ENCODE measurements at regions not wholly inside any gene's neighbourhood (a gene's known extent, or its start where the extent isn't known, plus 50 kb on each side); places are given as distances from the start of the nearest gene placed in this dataset.
"Not testable (repeated sequence)": the region's sequence is repeated elsewhere in the genome, so short reads cannot be mapped to it uniquely, and the experiment has no call there.

DNA sequence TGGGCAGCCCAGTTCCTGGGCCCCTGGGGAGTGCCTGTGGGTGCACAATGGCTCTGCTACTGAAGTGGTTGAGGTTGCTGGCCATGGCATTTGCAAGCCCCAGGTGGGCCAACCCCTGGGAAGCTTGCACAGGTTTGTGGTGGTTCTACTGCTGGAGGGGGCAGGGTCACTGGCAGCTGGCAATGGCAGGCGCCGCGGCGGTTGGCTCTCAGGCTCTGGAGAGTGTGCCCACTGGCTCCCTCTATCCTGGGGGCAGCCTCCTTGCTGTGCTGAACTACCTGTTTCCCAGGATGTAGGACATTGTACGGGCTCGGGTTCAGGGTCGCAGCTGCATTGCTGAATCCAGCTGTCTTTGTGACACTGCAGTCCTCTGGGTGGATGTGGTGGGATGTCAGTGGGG is 180.2 kb upstream of the HES1 start:
- no peak for DNase-seq (ENCODE audit: low read depth in 2 of 2)

- DNase-seq (ENCODE audit: low read depth in 2 of 2), result no peak
Measured at GRCh38 chr3:193959861-193960260, 176.1 kb upstream of the HES1 start.

DNA sequence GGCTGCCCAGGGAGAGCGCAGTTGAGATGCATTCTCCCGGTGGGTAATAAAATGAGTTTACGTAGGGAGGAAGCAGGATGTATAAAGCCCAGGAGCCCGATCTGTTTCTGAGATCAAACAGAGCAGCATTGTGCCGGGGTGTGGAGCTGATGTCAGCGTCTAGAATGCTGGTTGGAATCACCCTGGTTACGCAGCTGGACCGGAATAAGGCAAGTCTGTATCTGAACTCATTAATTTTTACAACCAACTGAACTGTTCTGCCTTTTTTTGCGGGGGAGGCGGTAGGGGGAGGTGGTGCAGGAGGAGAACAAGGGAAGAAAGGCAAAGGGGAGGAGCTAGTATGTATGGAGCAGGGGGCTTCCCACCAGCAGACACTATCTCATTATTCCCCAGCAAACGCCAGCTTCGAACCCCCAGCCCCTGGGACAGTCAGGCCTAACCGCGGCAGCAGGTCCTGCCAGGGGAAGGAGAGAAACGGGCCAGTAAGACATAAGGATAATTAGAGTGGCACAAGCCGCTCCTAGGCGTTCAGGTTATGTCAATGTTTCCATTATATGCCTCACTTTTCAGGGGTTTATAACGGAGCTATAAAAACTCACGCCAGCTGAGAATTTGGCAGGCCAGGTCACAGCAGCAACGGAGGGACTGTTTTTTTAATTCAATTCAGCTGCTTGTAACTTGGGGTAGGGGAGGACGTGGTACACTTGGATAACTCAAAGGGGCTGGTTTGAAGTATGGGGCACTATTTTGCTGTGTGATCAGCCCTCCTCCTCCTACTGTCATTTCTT is 175.3 kb upstream of the HES1 start:
- DNase-seq (ENCODE audit: low read depth in 2 of 2), result no peak

GRCh38 chr3:193962986-193963685 is 172.8 kb upstream of the HES1 start:
- DNase-seq (ENCODE audit: low read depth in 2 of 2), result no peak

DNA sequence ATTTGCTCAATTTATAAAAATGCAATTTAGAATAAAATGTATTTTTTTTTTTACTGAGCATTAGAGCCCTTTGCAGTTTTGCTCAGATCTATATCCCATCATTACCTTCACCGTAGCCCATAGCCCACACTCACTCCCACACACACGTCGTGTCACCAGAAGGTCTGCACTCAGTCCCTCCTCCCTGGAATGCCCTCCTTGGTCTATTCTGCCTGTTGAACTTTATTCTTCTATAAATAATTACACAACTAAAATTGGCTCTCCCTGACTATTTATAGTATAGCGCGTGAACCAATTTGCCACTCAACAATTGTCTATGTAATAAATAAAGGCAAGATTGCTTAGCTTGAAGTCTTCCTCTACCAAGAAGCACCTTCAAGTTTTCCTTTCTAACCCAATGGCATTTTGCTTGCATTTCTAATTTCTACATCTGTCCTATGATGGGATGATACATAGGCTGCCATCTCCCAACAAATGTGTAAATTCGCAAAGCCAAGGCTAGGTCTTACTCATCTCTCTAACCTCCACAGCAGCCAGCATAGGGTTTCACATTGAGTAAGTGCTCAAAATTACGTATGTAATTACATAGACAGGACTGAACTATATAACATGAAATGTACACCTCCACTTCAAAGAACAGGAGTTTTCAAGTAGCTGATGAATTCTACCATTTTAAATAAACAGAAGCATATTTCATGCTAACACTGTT is 172.0 kb upstream of the HES1 start:
- DNase-seq (ENCODE audit: low read depth in 2 of 2), result no peak

- DNase-seq (ENCODE audit: low read depth in 2 of 2), result no peak
Measured at GRCh38 chr3:193964517-193964880, 171.4 kb upstream of the HES1 start.

- DNase-seq (ENCODE audit: low read depth in 2 of 2), result no peak
Measured at GRCh38 chr3:193968380-193968974, 167.5 kb upstream of the HES1 start.

DNA sequence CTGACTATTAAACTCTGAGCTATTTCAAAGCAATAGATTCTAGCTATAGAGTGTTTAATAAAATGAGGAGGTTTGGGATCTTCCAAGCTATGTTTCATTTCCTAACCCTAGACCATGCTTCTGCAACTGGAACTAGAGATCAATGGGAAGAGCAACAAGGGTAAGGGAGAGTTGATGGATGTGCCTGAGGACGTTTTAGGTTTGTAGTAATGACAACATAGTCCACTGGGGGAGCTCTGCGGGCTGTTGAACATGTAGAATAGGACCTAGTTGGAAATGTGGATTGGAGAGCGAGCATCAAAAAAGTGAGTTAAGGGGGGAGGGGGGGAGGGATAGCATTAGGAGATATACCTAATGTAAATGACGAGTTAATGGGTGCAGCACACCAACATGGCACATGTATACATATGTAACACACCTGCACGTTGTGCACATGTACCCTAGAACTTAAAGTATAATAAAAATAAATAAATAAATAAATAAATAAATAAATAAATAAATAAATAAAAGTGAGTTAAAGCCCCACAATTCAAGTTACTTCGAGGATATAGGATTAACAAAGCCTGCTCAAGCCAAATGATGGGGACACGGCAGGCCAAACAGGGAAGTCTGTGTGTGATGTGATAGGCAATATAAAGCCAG is 165.7 kb upstream of the HES1 start:
- not testable (repeated sequence) for DNase-seq (ENCODE audit: low read depth in 2 of 2)

GRCh38 chr3:193970773-193971206 is 165.2 kb upstream of the HES1 start:
- DNase-seq (ENCODE audit: low read depth in 2 of 2), result no peak

DNA sequence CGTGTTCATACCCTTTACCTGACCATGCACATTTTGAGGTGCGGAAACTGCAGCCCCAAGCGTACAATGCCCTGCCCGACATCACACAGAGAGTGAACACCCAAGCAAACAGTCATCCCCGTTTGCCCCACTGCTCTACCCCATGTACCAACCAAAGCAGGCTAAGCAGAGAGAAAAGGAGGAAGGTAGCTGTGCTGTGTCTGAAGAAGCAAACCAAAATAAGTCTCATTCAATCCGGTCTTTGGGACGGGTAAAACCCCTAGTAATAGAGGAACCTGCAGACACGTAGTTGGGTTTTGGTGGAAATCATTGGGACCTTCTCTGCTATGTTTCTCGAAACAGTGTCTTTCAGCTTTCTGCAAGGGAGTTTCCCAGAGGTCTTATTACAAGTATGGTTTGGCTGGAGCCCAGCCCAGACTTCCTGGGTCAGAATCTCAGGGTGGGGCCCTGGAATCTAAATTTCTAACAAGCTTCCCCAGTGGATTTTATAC is 164.6 kb upstream of the HES1 start:
- DNase-seq (ENCODE audit: low read depth in 2 of 2), result no peak

DNA sequence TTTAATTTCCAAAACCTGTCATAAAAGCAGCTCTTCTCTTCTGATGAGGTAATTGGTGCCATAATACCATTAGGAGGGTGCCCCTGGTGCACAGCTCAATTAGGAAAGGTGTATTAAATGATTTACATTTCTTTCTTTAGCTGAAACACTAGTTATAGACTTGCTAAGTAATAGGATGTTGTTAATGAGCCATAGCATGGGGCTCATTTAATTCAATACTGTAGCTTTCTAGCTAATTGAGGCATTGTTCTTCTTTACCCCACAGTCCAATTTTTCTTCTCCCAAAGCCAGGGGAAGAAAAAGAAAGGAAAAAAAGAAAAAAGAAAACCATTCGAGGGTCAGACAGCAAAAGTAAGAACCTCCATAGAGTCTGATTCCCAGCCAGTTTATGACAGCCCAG is 164.0 kb upstream of the HES1 start:
- no peak for DNase-seq (ENCODE audit: low read depth in 2 of 2)

- DNase-seq (ENCODE audit: low read depth in 2 of 2), result no peak
Measured at GRCh38 chr3:193972832-193973231, 163.1 kb upstream of the HES1 start.

DNA sequence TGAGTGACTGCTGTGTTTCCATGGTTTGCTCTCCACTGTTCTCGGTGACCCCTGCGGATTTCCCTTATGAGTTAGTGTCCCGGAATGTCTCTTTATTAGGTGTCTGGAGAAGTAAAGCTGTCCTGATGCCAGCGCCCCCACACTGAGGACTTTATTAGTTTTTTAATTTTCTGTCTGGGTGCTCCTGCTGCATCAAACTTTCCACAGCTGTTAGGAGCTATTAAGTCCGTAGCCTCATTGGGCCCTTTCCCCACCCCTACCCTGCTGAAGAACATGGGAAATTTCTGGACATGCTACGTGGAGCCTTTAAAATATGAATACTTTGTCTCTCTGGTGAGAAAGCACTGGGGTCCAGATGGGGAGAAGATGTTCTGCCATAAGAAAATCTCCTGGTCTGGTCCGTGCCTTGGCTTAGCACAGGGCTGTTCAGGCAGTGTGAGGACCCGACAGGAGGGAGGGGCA is 161.7 kb upstream of the HES1 start:
- DNase-seq (ENCODE audit: low read depth in 2 of 2), result no peak

GRCh38 chr3:193974671-193975535 is 161.0 kb upstream of the HES1 start:
- no peak for DNase-seq (ENCODE audit: low read depth in 2 of 2)

DNA sequence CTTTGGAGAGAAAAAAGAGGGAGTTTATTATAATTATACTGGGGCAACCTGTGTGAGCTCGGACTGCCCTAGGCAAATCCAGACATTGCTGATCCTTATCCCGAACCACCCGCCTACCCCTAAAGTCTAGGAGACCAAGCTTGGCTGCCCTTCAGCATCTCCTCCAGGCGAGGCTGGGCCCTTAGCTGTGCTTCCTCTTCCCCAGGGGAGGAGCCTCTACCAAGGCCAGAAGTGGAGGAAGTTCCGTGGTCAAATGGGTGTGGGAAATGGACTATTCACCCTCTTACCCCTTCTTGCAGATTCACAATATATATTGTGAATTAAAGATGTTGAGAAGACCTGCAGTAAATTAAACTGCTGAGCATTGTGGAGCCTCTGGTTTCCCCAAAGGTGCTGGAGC is 158.3 kb upstream of the HES1 start:
- DNase-seq (ENCODE audit: low read depth in 2 of 2), result no peak

GRCh38 chr3:193978030-193978429 is 157.9 kb upstream of the HES1 start:
- no peak for DNase-seq (ENCODE audit: low read depth in 2 of 2)

DNA sequence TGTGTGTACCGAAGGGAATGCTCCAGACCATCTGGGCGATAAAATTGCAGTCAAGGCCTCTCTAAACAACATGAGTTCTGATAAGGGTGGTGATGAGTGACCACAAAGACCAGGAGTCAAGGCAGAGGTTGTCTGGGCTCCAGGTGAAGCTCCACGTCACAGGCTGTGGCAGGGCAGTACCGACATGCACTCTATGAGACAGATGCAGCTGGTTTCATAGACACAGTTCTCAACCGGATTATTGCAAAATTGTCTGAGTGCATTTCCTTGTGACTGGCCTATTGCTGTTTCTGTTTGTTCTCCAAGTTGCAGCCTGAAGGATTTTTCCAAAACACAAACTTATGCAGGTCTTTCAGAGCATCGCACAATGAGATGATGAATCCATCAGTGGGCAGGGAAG is 157.5 kb upstream of the HES1 start:
- DNase-seq (ENCODE audit: low read depth in 2 of 2), result no peak

DNA sequence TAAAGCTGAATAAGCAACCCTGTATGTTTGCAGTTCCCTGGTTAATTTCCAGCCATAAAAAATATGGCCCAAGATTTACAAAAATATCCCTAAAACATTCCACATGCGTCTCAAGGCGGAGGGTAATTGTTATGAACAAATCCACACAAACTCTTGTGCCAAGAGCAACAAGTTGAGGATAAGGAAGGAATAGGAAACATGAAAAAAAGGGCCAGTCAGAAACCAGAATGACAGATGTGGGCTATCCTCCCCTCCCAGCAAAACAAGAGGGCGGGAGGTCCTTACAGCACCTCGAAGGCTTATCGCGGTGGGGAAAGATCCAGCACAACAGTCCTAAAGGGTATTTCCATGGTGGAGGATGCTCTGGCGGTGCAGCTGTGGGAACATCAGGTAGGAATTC is 155.6 kb upstream of the HES1 start:
- DNase-seq (ENCODE audit: low read depth in 2 of 2), result no peak

GRCh38 chr3:193980905-193981304 is 155.0 kb upstream of the HES1 start:
- no peak for DNase-seq (ENCODE audit: low read depth in 2 of 2)

DNA sequence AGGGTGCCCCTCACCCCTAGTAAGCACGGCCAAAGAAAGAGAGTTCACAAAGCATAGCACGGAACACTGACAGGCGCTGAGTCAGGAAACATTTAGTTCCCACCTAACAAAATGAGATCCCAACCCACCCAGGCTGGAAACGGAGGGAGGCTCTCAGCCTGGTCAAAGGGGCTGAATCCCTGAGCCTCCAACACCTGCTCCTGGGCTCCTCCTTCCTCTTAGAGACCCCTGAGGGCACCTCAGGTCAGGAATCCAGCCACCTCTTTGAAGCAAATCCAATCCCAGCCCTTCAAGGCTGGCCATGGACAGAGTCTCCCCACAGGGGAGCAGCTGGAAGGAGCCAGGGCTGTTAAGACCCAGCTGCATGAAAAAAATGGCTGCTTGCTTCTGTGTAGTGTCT is 154.4 kb upstream of the HES1 start:
- no peak for DNase-seq (ENCODE audit: low read depth in 2 of 2)

- DNase-seq (ENCODE audit: low read depth in 2 of 2), result no peak
Measured at GRCh38 chr3:193982258-193982659, 153.7 kb upstream of the HES1 start.
